HEK293 (cell line): ENCODE measurements at regions not wholly inside any gene's neighbourhood (a gene's known extent, or its start where the extent isn't known, plus 50 kb on each side); places are given as distances from the start of the nearest gene placed in this dataset.

Experiments
- CTCF ChIA-PET: fragments of 350-600 bp; formaldehyde crosslinking; extraction: SDS; loops from one replicate; lab custom pipeline; 2021; ENCODE audit warnings: antibody characterized with exemption; lab: Yijun Ruan, JAX
- POLR2A ChIA-PET: fragments of 300-600 bp; formaldehyde crosslinking; extraction: SDS; loops from one replicate; lab custom pipeline; 2020; ENCODE audit warnings: antibody characterized with exemption, inconsistent platforms; lab: Yijun Ruan, JAX
- H3K27ac ChIP-seq: fragments of 200-500 bp; sonication (Bioruptor generic); 2 replicates; pipeline ENCODE4 v1.5.1; 2014; ENCODE audit warnings: low read depth, low read length, control low read depth, inconsistent platforms; ENCODE audit errors: extremely low read depth
- H3K36me3 ChIP-seq, 2 experiments: fragments of 200-500 bp in 1 of 2; sonication (Bioruptor generic) in 1 of 2; 1 replicate in 1 of 2; 2 replicates in 1 of 2; pipeline ENCODE4 v1.5.1; 2014 to 2017; ENCODE audit warnings: inconsistent platforms in 2 of 2, low read length in 2 of 2; ENCODE audit not compliant: control insufficient read depth in 2 of 2, insufficient read depth in 1 of 2
- H3K4me1 ChIP-seq: fragments of 200-500 bp; sonication (Bioruptor generic); 2 replicates; pipeline ENCODE4 v1.5.1; 2014; ENCODE audit warnings: mild to moderate bottlenecking, low read length, inconsistent platforms; ENCODE audit not compliant: control insufficient read depth, insufficient read depth
- H3K4me3 ChIP-seq: 2 replicates; pipeline ENCODE4 v1.5.1; 2011; ENCODE audit warnings: low read depth, mild to moderate bottlenecking, control low read depth, low read length, moderate library complexity
- H3K9me3 ChIP-seq: fragments of 200-500 bp; sonication (Bioruptor generic); 2 replicates; pipeline ENCODE4 v1.5.1; 2014; ENCODE audit warnings: low read depth, low read length, inconsistent platforms; ENCODE audit not compliant: control insufficient read depth, insufficient read depth
- BCL11A ChIP-seq: fragments of 450-650 bp; formaldehyde crosslinking; IDR thresholded peaks from 2 replicates; pipeline ENCODE4 v1.5.1; 2016; ENCODE audit warnings: low read depth, missing biosample characterization, missing genetic modification characterization
- BCL11B ChIP-seq: fragments of 450-650 bp; formaldehyde crosslinking; IDR thresholded peaks from 2 replicates; pipeline ENCODE4 v1.5.1; 2016; ENCODE audit warnings: low read depth, missing biosample characterization, missing genetic modification characterization
- FEZF1 ChIP-seq: fragments of 450-650 bp; formaldehyde crosslinking; IDR thresholded peaks from 2 replicates; pipeline ENCODE4 v1.5.1; 2016; ENCODE audit warnings: missing biosample characterization, missing genetic modification characterization
- KLF1 ChIP-seq: fragments of 450-650 bp; formaldehyde crosslinking; IDR thresholded peaks from 2 replicates; pipeline ENCODE4 v1.5.1; 2016; ENCODE audit warnings: missing biosample characterization, missing genetic modification characterization
- SCRT2 ChIP-seq: fragments of 450-650 bp; formaldehyde crosslinking; IDR thresholded peaks from 2 replicates; pipeline ENCODE4 v1.5.1; 2016; ENCODE audit warnings: missing biosample characterization, missing genetic modification characterization
- SP3 ChIP-seq: fragments of 450-650 bp; formaldehyde crosslinking; IDR thresholded peaks from 2 replicates; pipeline ENCODE4 v1.5.1; 2016; ENCODE audit warnings: missing biosample characterization, missing genetic modification characterization
- YY1 ChIP-seq: fragments of 450-650 bp; formaldehyde crosslinking; IDR thresholded peaks from 2 replicates; pipeline ENCODE4 v1.5.1; 2018; ENCODE audit warnings: missing biosample characterization, missing genetic modification characterization
- YY2 ChIP-seq: fragments of 450-650 bp; formaldehyde crosslinking; IDR thresholded peaks from 2 replicates; pipeline ENCODE4 v1.5.1; 2016; ENCODE audit warnings: missing biosample characterization, missing genetic modification characterization
- ZBTB8A ChIP-seq: fragments of 450-650 bp; formaldehyde crosslinking; IDR thresholded peaks from 2 replicates; pipeline ENCODE4 v1.5.1; 2016; ENCODE audit warnings: missing biosample characterization, missing genetic modification characterization
- ZNF157 ChIP-seq: fragments of 450-650 bp; formaldehyde crosslinking; IDR thresholded peaks from 2 replicates; pipeline ENCODE4 v1.5.1; 2016; ENCODE audit warnings: missing biosample characterization, missing genetic modification characterization
- ZNF2 ChIP-seq: fragments of 450-650 bp; formaldehyde crosslinking; IDR thresholded peaks from 2 replicates; pipeline ENCODE4 v1.5.1; 2016; ENCODE audit warnings: missing biosample characterization, missing genetic modification characterization
- ZNF223 ChIP-seq: fragments of 450-650 bp; formaldehyde crosslinking; IDR thresholded peaks from 2 replicates; pipeline ENCODE4 v1.5.1; 2016; ENCODE audit warnings: missing biosample characterization, missing genetic modification characterization
- ZNF335 ChIP-seq: fragments of 450-650 bp; formaldehyde crosslinking; conservative IDR thresholded peaks from 2 replicates; pipeline ENCODE4 v1.5.1; 2016; ENCODE audit warnings: missing biosample characterization, missing genetic modification characterization
- ZNF341 ChIP-seq: fragments of 450-650 bp; formaldehyde crosslinking; IDR thresholded peaks from 2 replicates; pipeline ENCODE4; 2016; ENCODE audit warnings: low read depth, missing biosample characterization, missing genetic modification characterization
- ZNF404 ChIP-seq: fragments of 450-650 bp; formaldehyde crosslinking; IDR thresholded peaks from 2 replicates; pipeline ENCODE4 v1.5.1; 2017; ENCODE audit warnings: missing biosample characterization, missing genetic modification characterization
- ZNF549 ChIP-seq: fragments of 450-650 bp; IDR thresholded peaks from 2 replicates; pipeline ENCODE4 v1.5.1; 2018; ENCODE audit warnings: missing biosample characterization, missing genetic modification characterization, mild to moderate bottlenecking, inconsistent platforms, moderate library complexity
- ZNF558 ChIP-seq: fragments of 450-650 bp; formaldehyde crosslinking; IDR thresholded peaks from 2 replicates; pipeline ENCODE4 v1.5.1; 2016; ENCODE audit warnings: missing biosample characterization, missing genetic modification characterization
- ZNF600 ChIP-seq: fragments of 450-650 bp; formaldehyde crosslinking; IDR thresholded peaks from 2 replicates; pipeline ENCODE4 v1.5.1; 2016; ENCODE audit warnings: missing biosample characterization, missing genetic modification characterization
- ZNF791 ChIP-seq: fragments of 450-650 bp; formaldehyde crosslinking; IDR thresholded peaks from 2 replicates; pipeline ENCODE4 v1.5.1; 2016; ENCODE audit warnings: missing biosample characterization, missing genetic modification characterization
- ZNF843 ChIP-seq: fragments of 450-650 bp; formaldehyde crosslinking; IDR thresholded peaks from 2 replicates; pipeline ENCODE4 v1.5.1; 2016; ENCODE audit warnings: missing biosample characterization, missing genetic modification characterization
- ZSCAN16 ChIP-seq: fragments of 450-650 bp; formaldehyde crosslinking; IDR thresholded peaks from 2 replicates; pipeline ENCODE4 v1.5.1; 2016; ENCODE audit warnings: missing biosample characterization, missing genetic modification characterization
- TF ChIP-seq, protein P1 (sequence below): fragments of 450-650 bp; formaldehyde crosslinking; IDR thresholded peaks from 2 replicates; pipeline ENCODE4 v1.5.1; 2016; ENCODE audit warnings: missing biosample characterization, missing genetic modification characterization
- TF ChIP-seq, protein P2 (sequence below): fragments of 450-650 bp; formaldehyde crosslinking; IDR thresholded peaks from 2 replicates; pipeline ENCODE4 v1.5.1; 2016; ENCODE audit warnings: missing biosample characterization, missing genetic modification characterization
- TF ChIP-seq, protein P3 (sequence below): fragments of 450-650 bp; formaldehyde crosslinking; conservative IDR thresholded peaks from 2 replicates; pipeline ENCODE4 v1.5.1; 2016; ENCODE audit warnings: low read depth, missing biosample characterization, missing genetic modification characterization
- TF ChIP-seq, protein P4 (sequence below): fragments of 450-650 bp; formaldehyde crosslinking; IDR thresholded peaks from 2 replicates; pipeline ENCODE4 v1.5.1; 2016; ENCODE audit warnings: missing biosample characterization, missing genetic modification characterization
- TF ChIP-seq, protein P5 (sequence below): fragments of 450-650 bp; formaldehyde crosslinking; IDR thresholded peaks from 2 replicates; pipeline ENCODE4 v1.5.1; 2016; ENCODE audit warnings: missing biosample characterization, missing genetic modification characterization
- TF ChIP-seq, protein P6 (sequence below): IDR thresholded peaks from 2 replicates; pipeline ENCODE4 v1.6.1; 2011; ENCODE audit warnings: mild to moderate bottlenecking, low read depth, low read length, borderline replicate concordance

DNA sequence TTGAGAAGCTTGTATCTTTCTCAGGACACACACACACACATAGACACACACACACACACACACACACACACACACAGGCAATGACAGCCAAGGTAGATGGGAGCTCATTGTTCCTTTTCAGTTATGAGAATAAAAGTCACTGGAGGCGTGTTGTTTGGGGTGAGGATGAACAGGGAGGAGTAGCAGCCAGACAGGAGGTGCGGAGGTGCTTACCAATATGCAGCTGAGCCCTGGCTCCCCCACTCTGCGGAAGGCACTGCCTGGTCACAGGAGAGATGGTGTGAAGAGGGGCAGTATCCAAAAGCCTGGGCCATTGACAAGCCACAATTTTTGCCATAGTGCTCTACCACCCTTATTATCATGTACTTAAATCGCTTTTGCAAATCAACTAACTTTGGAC, 77.4 kb downstream of the CBLN1 start:
- CTCF ChIA-PET: interaction anchor here (0.6 kb wide), 1 partner anchor 149 kb away, joined by 3 read pairs; no protein-coding TSS in a partner anchor

DNA sequence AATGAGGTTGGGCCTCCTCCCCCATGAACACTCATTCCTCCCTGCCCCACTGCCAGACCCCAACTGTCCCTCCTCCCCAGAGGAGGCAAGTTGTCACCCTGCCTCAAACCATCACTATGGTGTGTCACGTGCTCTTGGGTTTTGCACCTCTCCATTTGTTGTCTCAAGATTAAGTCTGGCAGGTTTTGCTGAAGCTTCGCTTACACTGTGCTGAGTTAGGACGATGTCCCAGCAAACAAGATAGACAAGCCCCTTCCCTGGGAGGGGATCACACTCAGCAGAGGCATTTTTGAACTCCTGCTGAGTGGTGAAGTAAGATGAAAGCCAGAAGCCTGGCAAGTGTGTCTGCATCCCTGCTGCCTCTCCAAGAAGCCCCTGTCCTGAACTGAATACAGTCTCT, 78.3 kb downstream of the CBLN1 start:
- Histone ChIP-seq H3K9me3 (no peaks in the 10 kb centered on the region), H3K27ac (no peak overlapping the region), H3K4me3 (no peak overlapping the region), H3K36me3 (no peaks in the 10 kb centered on the region), H3K4me1 (no peaks in the 10 kb centered on the region)
- CTCF ChIA-PET: no interaction called here
- POLR2A ChIA-PET: no interaction called here
- TF ChIP-seq ZNF791 (tag by site-specific recombination) (no peak), BCL11A (tag by site-specific recombination) (no peak), ZNF549 (no peak), ZSCAN16 (tag by site-specific recombination) (no peak), BCL11B (no peak), ZNF843 (tag by site-specific recombination) (no peak), ZNF223 (tag by site-specific recombination) (no peak), ZNF157 (tag by site-specific recombination) (no peak), ZNF2 (tag by site-specific recombination) (no peak), ZNF335 (no peak), ZNF341 (tag by site-specific recombination) (no peak), ZNF600 (tag by site-specific recombination) (no peak)
- TF ChIP-seq, protein P1, sequence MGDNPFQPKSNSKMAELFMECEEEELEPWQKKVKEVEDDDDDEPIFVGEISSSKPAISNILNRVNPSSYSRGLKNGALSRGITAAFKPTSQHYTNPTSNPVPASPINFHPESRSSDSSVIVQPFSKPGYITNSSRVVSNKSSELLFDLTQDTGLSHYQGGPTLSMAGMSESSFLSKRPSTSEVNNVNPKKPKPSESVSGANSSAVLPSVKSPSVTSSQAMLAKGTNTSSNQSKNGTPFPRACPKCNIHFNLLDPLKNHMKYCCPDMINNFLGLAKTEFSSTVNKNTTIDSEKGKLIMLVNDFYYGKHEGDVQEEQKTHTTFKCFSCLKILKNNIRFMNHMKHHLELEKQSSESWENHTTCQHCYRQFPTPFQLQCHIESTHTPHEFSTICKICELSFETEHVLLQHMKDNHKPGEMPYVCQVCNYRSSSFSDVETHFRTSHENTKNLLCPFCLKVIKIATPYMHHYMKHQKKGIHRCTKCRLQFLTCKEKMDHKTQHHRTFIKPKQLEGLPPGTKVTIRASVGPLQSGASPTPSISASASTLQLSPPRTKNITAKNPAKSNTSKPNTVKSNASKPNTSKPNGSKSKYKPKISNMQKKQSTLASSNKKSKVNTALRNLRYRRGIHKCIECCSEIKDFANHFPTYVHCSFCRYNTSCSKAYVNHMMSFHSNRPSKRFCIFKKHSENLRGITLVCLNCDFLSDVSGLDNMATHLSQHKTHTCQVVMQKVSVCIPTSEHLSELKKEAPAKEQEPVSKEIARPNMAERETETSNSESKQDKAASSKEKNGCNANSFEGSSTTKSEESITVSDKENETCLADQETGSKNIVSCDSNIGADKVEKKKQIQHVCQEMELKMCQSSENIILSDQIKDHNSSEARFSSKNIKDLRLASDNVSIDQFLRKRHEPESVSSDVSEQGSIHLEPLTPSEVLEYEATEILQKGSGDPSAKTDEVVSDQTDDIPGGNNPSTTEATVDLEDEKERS (tag by site-specific recombination): no peak
- TF ChIP-seq, protein P2, sequence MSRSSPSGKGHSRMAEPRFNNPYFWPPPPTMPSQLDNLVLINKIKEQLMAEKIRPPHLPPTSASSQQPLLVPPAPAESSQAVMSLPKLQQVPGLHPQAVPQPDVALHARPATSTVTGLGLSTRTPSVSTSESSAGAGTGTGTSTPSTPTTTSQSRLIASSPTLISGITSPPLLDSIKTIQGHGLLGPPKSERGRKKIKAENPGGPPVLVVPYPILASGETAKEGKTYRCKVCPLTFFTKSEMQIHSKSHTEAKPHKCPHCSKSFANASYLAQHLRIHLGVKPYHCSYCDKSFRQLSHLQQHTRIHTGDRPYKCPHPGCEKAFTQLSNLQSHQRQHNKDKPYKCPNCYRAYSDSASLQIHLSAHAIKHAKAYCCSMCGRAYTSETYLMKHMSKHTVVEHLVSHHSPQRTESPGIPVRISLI (tag by site-specific recombination): no peak
- TF ChIP-seq, protein P3, sequence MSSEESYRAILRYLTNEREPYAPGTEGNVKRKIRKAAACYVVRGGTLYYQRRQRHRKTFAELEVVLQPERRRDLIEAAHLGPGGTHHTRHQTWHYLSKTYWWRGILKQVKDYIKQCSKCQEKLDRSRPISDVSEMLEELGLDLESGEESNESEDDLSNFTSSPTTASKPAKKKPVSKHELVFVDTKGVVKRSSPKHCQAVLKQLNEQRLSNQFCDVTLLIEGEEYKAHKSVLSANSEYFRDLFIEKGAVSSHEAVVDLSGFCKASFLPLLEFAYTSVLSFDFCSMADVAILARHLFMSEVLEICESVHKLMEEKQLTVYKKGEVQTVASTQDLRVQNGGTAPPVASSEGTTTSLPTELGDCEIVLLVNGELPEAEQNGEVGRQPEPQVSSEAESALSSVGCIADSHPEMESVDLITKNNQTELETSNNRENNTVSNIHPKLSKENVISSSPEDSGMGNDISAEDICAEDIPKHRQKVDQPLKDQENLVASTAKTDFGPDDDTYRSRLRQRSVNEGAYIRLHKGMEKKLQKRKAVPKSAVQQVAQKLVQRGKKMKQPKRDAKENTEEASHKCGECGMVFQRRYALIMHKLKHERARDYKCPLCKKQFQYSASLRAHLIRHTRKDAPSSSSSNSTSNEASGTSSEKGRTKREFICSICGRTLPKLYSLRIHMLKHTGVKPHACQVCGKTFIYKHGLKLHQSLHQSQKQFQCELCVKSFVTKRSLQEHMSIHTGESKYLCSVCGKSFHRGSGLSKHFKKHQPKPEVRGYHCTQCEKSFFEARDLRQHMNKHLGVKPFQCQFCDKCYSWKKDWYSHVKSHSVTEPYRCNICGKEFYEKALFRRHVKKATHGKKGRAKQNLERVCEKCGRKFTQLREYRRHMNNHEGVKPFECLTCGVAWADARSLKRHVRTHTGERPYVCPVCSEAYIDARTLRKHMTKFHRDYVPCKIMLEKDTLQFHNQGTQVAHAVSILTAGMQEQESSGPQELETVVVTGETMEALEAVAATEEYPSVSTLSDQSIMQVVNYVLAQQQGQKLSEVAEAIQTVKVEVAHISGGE (tag by site-specific recombination): no peak
- TF ChIP-seq, protein P4, sequence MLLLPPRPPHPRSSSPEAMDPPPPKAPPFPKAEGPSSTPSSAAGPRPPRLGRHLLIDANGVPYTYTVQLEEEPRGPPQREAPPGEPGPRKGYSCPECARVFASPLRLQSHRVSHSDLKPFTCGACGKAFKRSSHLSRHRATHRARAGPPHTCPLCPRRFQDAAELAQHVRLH: no peak

More for the DNA sequence above, 77.4 kb downstream of the CBLN1 start:
- Histone ChIP-seq H3K36me3 (no peaks in the 10 kb centered on the region), H3K4me3 (no peak overlapping the region), H3K4me1 (no peaks in the 10 kb centered on the region), H3K9me3 (no peaks in the 10 kb centered on the region), H3K27ac (no peak overlapping the region)
- no peak for TF ChIP-seq YY2
- TF ChIP-seq ZNF600 (tag by site-specific recombination): no peak
- TF ChIP-seq ZNF404: no peak
- TF ChIP-seq, protein P4: no peak
- TF ChIP-seq, protein P5, sequence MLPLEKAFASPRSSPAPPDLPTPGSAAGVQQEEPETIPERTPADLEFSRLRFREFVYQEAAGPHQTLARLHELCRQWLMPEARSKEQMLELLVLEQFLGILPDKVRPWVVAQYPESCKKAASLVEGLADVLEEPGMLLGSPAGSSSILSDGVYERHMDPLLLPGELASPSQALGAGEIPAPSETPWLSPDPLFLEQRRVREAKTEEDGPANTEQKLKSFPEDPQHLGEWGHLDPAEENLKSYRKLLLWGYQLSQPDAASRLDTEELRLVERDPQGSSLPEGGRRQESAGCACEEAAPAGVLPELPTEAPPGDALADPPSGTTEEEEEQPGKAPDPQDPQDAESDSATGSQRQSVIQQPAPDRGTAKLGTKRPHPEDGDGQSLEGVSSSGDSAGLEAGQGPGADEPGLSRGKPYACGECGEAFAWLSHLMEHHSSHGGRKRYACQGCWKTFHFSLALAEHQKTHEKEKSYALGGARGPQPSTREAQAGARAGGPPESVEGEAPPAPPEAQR (tag by site-specific recombination): no peak
- TF ChIP-seq, protein P6, sequence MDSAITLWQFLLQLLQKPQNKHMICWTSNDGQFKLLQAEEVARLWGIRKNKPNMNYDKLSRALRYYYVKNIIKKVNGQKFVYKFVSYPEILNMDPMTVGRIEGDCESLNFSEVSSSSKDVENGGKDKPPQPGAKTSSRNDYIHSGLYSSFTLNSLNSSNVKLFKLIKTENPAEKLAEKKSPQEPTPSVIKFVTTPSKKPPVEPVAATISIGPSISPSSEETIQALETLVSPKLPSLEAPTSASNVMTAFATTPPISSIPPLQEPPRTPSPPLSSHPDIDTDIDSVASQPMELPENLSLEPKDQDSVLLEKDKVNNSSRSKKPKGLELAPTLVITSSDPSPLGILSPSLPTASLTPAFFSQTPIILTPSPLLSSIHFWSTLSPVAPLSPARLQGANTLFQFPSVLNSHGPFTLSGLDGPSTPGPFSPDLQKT: no peak
- TF ChIP-seq BCL11B: no peak
- TF ChIP-seq FEZF1: no peak
- TF ChIP-seq ZNF558: no peak
- TF ChIP-seq SP3 (tag by site-specific recombination): no peak
- no peak for TF ChIP-seq YY1
- no peak for TF ChIP-seq SCRT2 (tag by site-specific recombination)
- TF ChIP-seq ZBTB8A: no peak
- TF ChIP-seq KLF1 (tag by site-specific recombination): no peak
- POLR2A ChIA-PET: no interaction called here
